Kidney (tissue), 13 donors: ENCODE measurements at regions not wholly inside any gene's neighbourhood (a gene's known extent, or its start where the extent isn't known, plus 50 kb on each side); places are given as distances from the start of the nearest gene placed in this dataset.

ENCODE experiments used
- DNase-seq, 5 donors: peaks; one replicate each; pipeline ENCODE4 v3.0.0-alpha.2; 2013 to 2020
- FAIRE-seq: peaks from 2 replicates; lab custom pipeline; 2012; peaks lifted over from hg19 to GRCh38; lab: Jason Lieb, UNC
- H3K27ac ChIP-seq, 2 donors: one replicate each; pipeline ENCODE4 v1.7.0; 2013; ENCODE audit warnings: low read depth in 2 of 2, low read length in 2 of 2, inconsistent platforms in 1 of 2
- H3K27me3 ChIP-seq: one replicate; pipeline ENCODE4 v1.7.1; 2013; ENCODE audit warnings: low read length, inconsistent platforms; ENCODE audit not compliant: control insufficient read depth, insufficient read depth
- H3K36me3 ChIP-seq, 3 donors: one replicate each; pipeline versions ENCODE4 v1.7.0 to v1.7.1; 2013; ENCODE audit warnings: low read length in 3 of 3, control low read depth in 1 of 3, inconsistent platforms in 1 of 3; ENCODE audit not compliant: insufficient read depth in 3 of 3, control insufficient read depth in 2 of 3
- H3K4me1 ChIP-seq, 3 donors: one replicate each; pipeline versions ENCODE4 v1.7.0 to v1.7.1; 2013; ENCODE audit warnings: low read length in 3 of 3, inconsistent platforms in 1 of 3, low read depth in 1 of 3; ENCODE audit not compliant: control insufficient read depth in 2 of 3, insufficient read depth in 2 of 3
- H3K4me3 ChIP-seq, 3 donors: one replicate each; pipeline versions ENCODE4 v1.7.0 to v1.8.1; 2013; ENCODE audit warnings: low read length in 3 of 3, control low read depth in 1 of 3, inconsistent platforms in 1 of 3
- H3K9ac ChIP-seq, 3 donors: one replicate each; pipeline versions ENCODE4 v1.7.0 to v1.7.1; 2013; ENCODE audit warnings: low read length in 3 of 3, control low read depth in 1 of 3, inconsistent platforms in 1 of 3
- H3K9me3 ChIP-seq, 3 donors: one replicate each; pipeline versions ENCODE4 v1.7.0 to v1.7.1; 2013; ENCODE audit warnings: low read length in 3 of 3, control low read depth in 1 of 3, inconsistent platforms in 1 of 3; ENCODE audit not compliant: control insufficient read depth in 2 of 3, insufficient read depth in 1 of 3
- CTCF ChIP-seq: IDR thresholded peaks from 3 replicates; pipeline ENCODE4 v1.5.1; 2012; ENCODE audit warnings: mild to moderate bottlenecking, moderate library complexity, borderline replicate concordance; ENCODE audit not compliant: insufficient read depth; ENCODE audit errors: extremely low read depth
- intact Hi-C: fragments of 100-400 bp; cut with DNase I; formaldehyde crosslinking; loops from one replicate; pipeline ENCODE4 v1.11.1; 2022
- donor health status: control.
- donor health status: control.
- donor health status: control.
- donor health status: control.
- donor health status: control.
- donor health status: DM: yes; HTN: yes; CAD: no.
- donor health status: Normal renal cell carcinoma (clear cell type).

DNA sequence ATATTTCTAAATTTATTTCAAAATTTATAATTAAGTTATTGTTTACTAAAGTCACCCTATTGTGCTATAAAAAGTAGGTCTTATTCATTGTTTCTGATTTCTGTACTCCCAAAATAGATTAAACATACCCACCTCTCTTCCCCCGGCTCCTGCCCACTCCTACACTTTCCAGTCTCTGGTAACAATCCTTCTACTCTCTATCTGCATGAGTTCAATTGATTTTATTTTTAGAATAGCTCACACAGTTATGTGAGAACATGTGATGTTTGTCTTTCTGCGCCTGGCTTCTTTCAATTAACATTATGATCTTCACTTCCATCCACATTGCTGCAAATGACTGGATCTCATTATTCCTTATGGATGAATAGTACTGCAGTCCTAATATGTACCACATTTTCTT lies 269.3 kb downstream of the ACTRT1 start:
- TF ChIP-seq CTCF: no peak
- Histone ChIP-seq H3K4me3 (no peak overlapping the region), H3K36me3 (no peaks in the 10 kb centered on the region), H3K27ac (no peak overlapping the region), H3K27me3 (no peaks in the 10 kb centered on the region), H3K9ac (no peak overlapping the region), H3K4me1 (no peaks in the 10 kb centered on the region), H3K9me3 (no peaks in the 10 kb centered on the region)
- intact Hi-C loops: no loop called here
- no peak for FAIRE-seq
- no peak for DNase-seq

- intact Hi-C loops: no loop called here
- Histone ChIP-seq H3K4me3 (no peak overlapping the region), H3K36me3 (no peaks in the 10 kb centered on the region), H3K27me3 (no peaks in the 10 kb centered on the region), H3K9ac (no peak overlapping the region), H3K4me1 (no peaks in the 10 kb centered on the region), H3K9me3 (no peaks in the 10 kb centered on the region), H3K27ac (no peak overlapping the region)
- DNase-seq (no peak), FAIRE-seq (no peak)
- TF ChIP-seq CTCF: no peak
Observed at GRCh38 chrX:127764674-127765073, 287.5 kb downstream of the ACTRT1 start.

- H3K27ac ChIP-seq: no peak overlapping the region
- intact Hi-C loops: no loop called here
- H3K9ac ChIP-seq: no peak overlapping the region
- H3K4me1 ChIP-seq: no peaks in the 10 kb centered on the region
- FAIRE-seq: no peak
- TF ChIP-seq CTCF: no peak
- no peaks in the 10 kb centered on the region for H3K9me3 ChIP-seq
- no peaks in the 10 kb centered on the region for H3K27me3 ChIP-seq
- no peaks in the 10 kb centered on the region for H3K36me3 ChIP-seq
- no peak for DNase-seq
- no peak overlapping the region for H3K4me3 ChIP-seq
Observed at GRCh38 chrX:127762663-127763062, 289.5 kb downstream of the ACTRT1 start.

DNA sequence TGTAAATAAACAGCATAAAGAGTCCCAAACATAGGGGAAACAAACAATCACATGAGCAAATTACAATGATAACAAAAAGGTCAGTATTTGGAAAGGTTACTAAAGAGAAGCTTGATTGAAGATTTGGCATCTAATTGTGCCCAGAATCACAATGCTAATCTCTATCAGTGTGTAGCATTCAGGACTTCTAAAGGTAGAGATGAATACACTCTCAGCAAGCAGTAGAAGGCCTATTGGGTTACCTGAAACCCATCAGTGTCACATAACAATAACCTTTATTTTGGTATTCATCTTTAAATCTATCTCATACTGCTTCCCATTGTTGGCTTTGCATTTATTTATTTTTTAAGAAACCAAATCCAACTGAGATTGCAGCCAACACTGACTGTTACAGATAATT lies 319.5 kb downstream of the ACTRT1 start:
- Histone ChIP-seq H3K4me1 (no peaks in the 10 kb centered on the region), H3K36me3 (no peaks in the 10 kb centered on the region), H3K9ac (no peak overlapping the region), H3K27ac (no peak overlapping the region), H3K9me3 (no peaks in the 10 kb centered on the region), H3K4me3 (no peak overlapping the region), H3K27me3 (no peaks in the 10 kb centered on the region)
- TF ChIP-seq CTCF: no peak
- FAIRE-seq (no peak), DNase-seq (no peak)
- intact Hi-C loops: no loop called here
